Loucy (cell line): ENCODE measurements at regions not wholly inside any gene's neighbourhood (a gene's known extent, or its start where the extent isn't known, plus 50 kb on each side); places are given as distances from the start of the nearest gene placed in this dataset.

Experiments used
- CTCF ChIP-seq: fragments of 200-600 bp; sonication (generic); conservative IDR thresholded peaks from 2 replicates; pipeline ENCODE4 v1.5.1; 2014; ENCODE audit warnings: mild to moderate bottlenecking, antibody characterized with exemption, low read length
- EZH2phosphoT487 ChIP-seq: fragments of 200-600 bp; IDR thresholded peaks from 2 replicates; pipeline ENCODE4 v1.6.1; 2018; ENCODE audit warnings: antibody characterized with exemption, mild to moderate bottlenecking, moderate library complexity, borderline replicate concordance

GRCh38 chr18:57923611-57924010 is 120.4 kb upstream of the NEDD4L start:
- TF ChIP-seq CTCF (no peak), EZH2phosphoT487 (no peak)
